ENCODE measurements at regions not wholly inside any gene's neighbourhood (a gene's known extent, or its start where the extent isn't known, plus 50 kb on each side); places are given as distances from the start of the nearest gene placed in this dataset.

- no peaks in the 10 kb centered on the region for H3K4me1 ChIP-seq (ENCODE audit: low read depth)
- H3K36me3 ChIP-seq (ENCODE audit: low read depth), result no peaks in the 10 kb centered on the region
- no peak for TF ChIP-seq CTCF (IDR thresholded peaks at IDR 0.05)
- no peaks in the 10 kb centered on the region for H3K9me3 ChIP-seq
- ATAC-seq (no peak), DNase-seq (no peak)
- intact Hi-C loops (cut with DNase I, micrococcal nuclease), result no loop called here
- no peak overlapping the region for H3K4me3 ChIP-seq
Observed at GRCh38 chr3:118760585-118761290, 273.9 kb downstream of the IGSF11 start.

- H3K4me3 ChIP-seq, result no peak overlapping the region
- no peaks in the 10 kb centered on the region for H3K9me3 ChIP-seq
- TF ChIP-seq CTCF (IDR thresholded peaks at IDR 0.05), result no peak
- intact Hi-C loops (cut with DNase I, micrococcal nuclease), result no loop called here
- no peaks in the 10 kb centered on the region for H3K4me1 ChIP-seq (ENCODE audit: low read depth)
- DNase-seq (no peak), ATAC-seq (no peak)
- no peaks in the 10 kb centered on the region for H3K36me3 ChIP-seq (ENCODE audit: low read depth)
Observed at GRCh38 chr3:118761291-118761606, 273.4 kb downstream of the IGSF11 start.

GRCh38 chr3:118765636-118766305 is 268.9 kb downstream of the IGSF11 start:
- ATAC-seq (no peak), DNase-seq (no peak)
- intact Hi-C loops (cut with DNase I, micrococcal nuclease), result no loop called here
- Histone ChIP-seq H3K4me1 (ENCODE audit: low read depth) (no peaks in the 10 kb centered on the region), H3K4me3 (no peak overlapping the region), H3K36me3 (ENCODE audit: low read depth) (no peaks in the 10 kb centered on the region), H3K9me3 (no peaks in the 10 kb centered on the region)
- no peak for TF ChIP-seq CTCF (IDR thresholded peaks at IDR 0.05)

- Histone ChIP-seq H3K36me3 (ENCODE audit: low read depth) (no peaks in the 10 kb centered on the region), H3K4me3 (no peak overlapping the region), H3K4me1 (ENCODE audit: low read depth) (no peaks in the 10 kb centered on the region), H3K9me3 (no peaks in the 10 kb centered on the region)
- TF ChIP-seq CTCF (IDR thresholded peaks at IDR 0.05), result no peak
- intact Hi-C loops (cut with DNase I, micrococcal nuclease), result no loop called here
- no peak for DNase-seq
- ATAC-seq, result no peak
Observed at GRCh38 chr3:118766306-118766669, 268.4 kb downstream of the IGSF11 start.

- Histone ChIP-seq H3K9me3 (no peaks in the 10 kb centered on the region), H3K4me3 (no peak overlapping the region), H3K4me1 (ENCODE audit: low read depth) (no peaks in the 10 kb centered on the region), H3K36me3 (ENCODE audit: low read depth) (no peaks in the 10 kb centered on the region)
- DNase-seq, result no peak
- intact Hi-C loops (cut with DNase I, micrococcal nuclease), result no loop called here
- ATAC-seq, result no peak
- TF ChIP-seq CTCF (IDR thresholded peaks at IDR 0.05), result no peak
Observed at GRCh38 chr3:118772036-118772435, 262.6 kb downstream of the IGSF11 start.
